ENCODE measurements at regions not wholly inside any gene's neighbourhood (a gene's known extent, or its start where the extent isn't known, plus 50 kb on each side); places are given as distances from the start of the nearest gene placed in this dataset.

DNA sequence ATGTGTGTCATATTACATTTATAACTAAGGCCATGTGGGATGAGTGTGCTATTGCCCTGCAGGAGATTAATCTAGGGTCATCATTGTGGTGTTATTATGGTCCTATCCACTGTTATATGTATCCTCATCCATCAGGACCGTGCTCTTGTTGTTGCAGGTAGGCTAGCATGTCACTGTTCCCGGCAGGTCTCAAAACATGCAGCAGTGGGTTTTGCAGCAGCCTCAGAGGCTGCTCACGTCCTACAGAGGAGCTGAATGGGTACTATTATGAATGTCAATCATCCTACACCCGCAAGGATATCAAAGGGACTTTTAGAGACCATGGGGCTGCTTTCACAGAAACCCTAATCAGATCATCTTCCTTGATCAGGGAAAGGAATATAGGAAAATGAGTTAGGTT is 318.2 kb downstream of the SAMD5 start:
- no peak for DNase-seq

DNA sequence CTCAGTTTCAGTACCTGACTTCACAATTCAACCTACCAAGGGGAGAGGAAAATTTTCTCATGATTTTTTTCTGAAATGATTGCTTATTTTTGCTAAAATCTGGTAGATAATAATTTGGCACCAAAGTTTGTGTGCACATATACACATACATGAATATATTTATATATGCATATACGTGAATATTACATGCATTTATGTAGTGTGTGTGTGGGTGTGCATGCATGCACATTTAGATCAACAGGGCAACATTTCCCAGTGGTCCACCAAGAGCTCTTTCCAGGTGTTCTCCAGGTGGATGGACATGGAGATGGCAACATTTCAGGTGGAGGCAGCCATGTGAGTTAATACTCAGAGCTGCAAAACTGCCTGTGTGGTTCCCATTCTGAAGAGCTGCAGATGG is 320.9 kb downstream of the SAMD5 start:
- DNase-seq, result no peak

- DNase-seq, result no peak
These were observed 321.3 kb downstream of the SAMD5 start for GRCh38 chr6:147829835-147830234.

- no peak for DNase-seq
These were observed 322.9 kb downstream of the SAMD5 start for GRCh38 chr6:147831356-147831755.

- DNase-seq, result no peak
These were observed 325.1 kb downstream of the SAMD5 start for GRCh38 chr6:147833607-147834006.

DNA sequence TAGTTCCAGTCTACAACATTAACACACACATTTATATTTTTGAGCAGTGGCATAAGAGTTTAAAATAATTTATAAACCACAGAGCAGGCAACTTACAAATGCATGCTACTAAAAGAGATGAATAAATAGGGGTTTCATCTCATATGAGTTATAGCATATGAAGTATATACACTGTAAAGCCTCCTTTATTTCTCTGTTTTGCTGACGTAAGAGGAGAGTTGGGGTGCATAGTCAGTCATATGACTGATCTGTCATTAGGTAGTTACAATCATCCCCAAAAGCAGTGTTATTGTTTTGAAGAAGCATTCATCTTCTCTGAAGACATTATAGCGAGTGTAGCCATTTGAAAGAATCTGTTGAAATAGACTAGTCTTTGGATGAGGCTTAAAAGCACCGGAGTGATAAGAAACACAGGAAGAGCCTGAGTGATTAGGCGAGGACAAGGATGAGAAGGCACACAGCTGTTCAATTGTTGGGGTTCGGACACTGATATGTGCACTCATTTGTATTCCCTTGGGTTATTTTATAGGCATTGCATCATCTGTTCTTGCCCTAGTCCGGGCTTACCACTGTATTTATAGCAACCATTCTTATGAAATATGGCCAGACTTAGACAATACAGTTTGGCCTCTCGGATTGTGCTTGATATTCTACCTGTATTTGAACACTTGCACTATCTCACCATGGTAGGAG is 325.7 kb downstream of the SAMD5 start:
- DNase-seq, result no peak

GRCh38 chr6:147837540-147837939 is 329.1 kb downstream of the SAMD5 start:
- no peak for DNase-seq

- no peak for DNase-seq
These were observed 331.5 kb downstream of the SAMD5 start for GRCh38 chr6:147839708-147840610.

DNA sequence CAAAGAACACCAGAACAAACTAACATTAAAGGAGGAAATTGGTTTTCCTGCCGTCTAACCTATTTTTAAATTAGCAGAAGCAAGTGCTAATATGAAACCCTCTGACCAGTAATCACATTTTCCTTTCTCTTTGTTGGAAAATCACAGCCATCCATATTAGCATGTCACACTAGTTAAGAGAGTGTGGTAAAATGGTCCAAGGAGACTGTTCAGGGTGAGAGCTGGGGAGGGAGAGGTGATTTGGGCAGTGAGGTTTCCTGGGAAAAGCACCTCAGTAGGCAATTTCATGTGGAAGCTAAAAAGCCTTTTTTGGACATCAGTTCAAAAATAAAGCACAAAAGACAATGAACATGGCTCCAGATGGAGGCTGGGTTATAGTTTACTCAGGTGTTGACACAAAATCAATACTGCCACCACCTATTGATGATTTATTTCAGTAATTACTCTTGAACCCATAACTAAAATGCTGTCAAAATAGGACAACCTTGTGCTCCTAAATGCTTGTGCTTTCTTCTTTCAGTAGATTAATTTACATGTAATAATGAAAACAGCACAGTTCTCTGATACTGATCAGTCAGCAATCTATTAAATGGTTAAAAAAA is 333.2 kb downstream of the SAMD5 start:
- no peak for DNase-seq

GRCh38 chr6:147849401-147850330 is 341.2 kb downstream of the SAMD5 start:
- DNase-seq, result no peak

DNA sequence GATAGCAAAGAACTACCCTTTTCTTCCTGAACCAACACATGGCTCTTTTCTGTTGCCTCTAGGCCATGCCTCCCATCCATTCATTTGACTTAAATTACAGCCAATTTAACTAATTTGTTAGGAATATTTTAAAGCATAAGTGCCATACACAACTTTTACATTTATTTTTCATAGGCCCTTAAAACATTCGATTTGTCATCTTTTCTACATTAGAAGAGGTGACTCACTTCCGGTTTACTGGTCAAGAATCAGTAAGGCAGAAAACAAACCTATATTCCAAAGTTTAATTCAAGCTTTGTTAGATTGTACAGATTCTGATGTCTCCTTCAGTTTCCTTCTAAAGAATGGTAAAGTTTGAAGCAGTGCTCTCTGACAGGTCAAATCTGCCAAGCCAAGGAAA is 344.3 kb downstream of the SAMD5 start:
- no peak for DNase-seq

DNA sequence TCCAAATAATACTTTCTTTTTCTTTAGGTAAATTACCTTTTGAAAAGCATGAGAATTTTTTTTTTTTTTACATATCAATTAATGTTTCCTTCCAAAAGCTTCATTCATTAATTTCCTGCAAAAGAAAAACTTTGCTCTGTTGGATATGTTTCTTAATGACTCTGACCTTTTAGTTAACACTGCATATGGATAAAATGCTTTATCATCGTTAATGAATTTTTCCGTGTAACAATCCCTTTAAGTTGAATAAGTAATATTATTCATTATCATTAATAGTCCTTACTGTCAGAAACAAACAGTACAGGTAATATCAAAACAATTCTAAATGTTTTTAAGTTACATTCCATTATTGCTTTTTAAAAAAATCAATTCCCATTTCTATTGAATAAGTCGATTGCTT is 345.1 kb downstream of the SAMD5 start:
- no peak for DNase-seq

GRCh38 chr6:147855803-147856482 is 347.5 kb downstream of the SAMD5 start:
- DNase-seq, result no peak

GRCh38 chr6:147856687-147857086 is 348.2 kb downstream of the SAMD5 start:
- no peak for DNase-seq

GRCh38 chr6:147858421-147858820 is 349.9 kb downstream of the SAMD5 start:
- no peak for DNase-seq

DNA sequence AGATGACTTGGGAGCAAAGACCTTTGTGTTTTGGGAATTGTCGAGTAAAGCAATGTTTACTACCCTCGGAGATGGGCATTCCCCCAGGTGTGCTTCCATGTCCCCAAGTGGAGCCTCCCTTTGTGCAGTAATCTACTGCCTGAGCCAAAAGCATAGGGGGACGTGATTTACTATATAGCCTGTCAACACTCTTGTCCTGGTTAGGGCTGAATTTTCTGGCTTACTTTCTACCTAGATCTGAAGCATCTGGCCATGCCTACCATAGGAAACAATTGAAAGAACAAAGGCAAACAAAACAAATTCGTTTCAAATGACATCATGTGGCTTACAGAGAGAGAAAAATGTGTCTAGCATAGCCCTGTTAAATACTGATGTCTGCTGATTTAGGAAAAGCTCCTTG is 350.6 kb downstream of the SAMD5 start:
- no peak for DNase-seq

DNA sequence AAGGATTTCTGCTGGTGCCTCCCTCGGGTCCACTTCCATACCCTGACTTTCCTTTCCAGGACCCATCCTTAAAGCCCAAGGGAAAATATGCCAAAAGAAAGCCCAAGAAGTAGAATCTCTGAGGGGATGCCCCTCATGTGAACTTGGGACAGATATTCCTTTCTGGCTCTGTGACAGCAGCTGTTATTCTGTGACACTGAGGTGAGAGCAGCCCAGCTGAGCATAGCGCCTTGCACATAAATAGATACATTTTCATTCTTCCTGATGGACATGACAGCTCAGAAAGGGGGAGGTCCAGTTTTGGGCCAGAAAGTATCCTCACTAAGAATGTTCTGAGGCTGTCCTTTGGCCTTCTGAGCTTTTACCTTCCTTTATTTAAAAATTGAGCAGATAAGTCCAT is 353.2 kb downstream of the SAMD5 start:
- no peak for DNase-seq

DNA sequence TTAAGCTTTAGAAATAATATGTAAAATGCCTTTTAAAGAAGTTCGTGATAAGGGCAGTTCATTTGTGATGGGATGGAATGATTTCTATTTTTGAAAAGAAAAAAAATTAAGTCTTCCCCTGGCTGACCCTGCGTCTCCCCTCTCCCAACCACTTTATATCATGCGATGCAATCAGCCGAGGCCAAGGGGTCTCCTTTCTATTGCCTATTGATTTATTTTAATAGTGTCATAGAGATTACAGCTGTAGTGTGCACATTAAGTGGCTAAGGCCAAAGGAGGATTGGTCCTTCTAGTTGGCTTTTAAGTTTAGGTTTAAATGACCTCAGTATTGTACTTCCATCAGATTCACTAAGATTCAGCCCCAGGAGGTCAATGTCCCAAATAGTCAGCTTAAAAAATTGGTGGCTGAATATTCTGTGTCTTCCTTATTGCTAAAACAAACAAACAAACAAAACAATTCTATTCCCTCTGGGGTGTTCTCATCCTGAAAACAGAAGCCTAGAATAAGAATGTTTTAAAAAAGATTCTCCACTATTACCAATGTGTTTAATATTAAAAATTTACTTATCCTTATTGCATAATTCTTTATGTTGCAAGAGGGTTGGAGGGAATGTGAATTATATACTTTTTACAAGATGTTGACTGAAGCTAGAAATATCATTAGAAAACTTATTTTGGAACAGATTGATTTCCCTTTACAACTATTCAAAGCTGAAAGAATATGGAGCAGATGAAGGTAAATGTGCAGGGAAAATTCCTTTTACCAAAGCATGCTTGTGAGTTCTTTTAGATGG is 359.1 kb downstream of the SAMD5 start:
- no peak for DNase-seq

- DNase-seq, result no peak
These were observed 360.1 kb downstream of the SAMD5 start for GRCh38 chr6:147868427-147869190.

DNA sequence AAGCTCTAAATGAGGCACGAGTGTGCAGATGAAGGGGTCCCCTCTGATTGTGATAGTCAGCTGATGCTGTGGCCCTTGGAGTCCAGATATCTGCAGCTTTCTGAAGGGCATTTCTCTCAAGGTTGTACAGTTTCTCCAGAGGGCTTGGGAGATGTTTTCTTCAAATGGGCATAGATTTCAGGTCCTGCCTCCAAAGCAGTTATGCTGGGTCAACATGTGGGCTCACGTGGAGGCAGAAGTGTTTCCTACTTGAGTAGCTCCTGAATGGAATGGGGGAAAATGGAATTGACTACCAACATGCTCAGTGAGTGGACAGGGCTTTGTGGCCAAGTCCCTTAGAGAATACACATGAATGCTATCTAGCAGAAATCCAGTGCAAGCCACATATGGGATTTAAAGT is 360.7 kb downstream of the SAMD5 start:
- DNase-seq, result no peak

GRCh38 chr6:147869869-147870268 is 361.4 kb downstream of the SAMD5 start:
- no peak for DNase-seq
